K562 (cell line): ENCODE measurements at regions not wholly inside any gene's neighbourhood (a gene's known extent, or its start where the extent isn't known, plus 50 kb on each side); places are given as distances from the start of the nearest gene placed in this dataset.

ENCODE experiments used
- ATAC-seq: fragments of 200-7000 bp; cut with Tn5 transposase; 3 replicates; pipeline ENCODE4 v1.9.1; 2020; ENCODE audit warnings: moderate library complexity
- BruUV-seq: library from RNA; stranded (reverse); fragments of 400-500 nt; replicated peaks from 2 replicates; lab custom pipeline; 2021; lab: Mats Ljungman, UMichigan
- CTCF ChIA-PET: fragments of 300-600 bp; formaldehyde crosslinking; extraction: SDS; loops from one replicate; lab custom pipeline; 2021; ENCODE audit warnings: low intra/inter-chr PET ratio; lab: Yijun Ruan, JAX
- POLR2A ChIA-PET: fragments of 300-600, 350-650 bp; sonication (Branson Sonifier 250); formaldehyde crosslinking; extraction: SDS; loops from one replicate; lab custom pipeline; 2021; ENCODE audit warnings: antibody characterized with exemption, inconsistent platforms; lab: Yijun Ruan, JAX
- DNase-seq, 4 experiments: peaks; one replicate each; pipeline versions ENCODE4 v3.0.0 to v3.0.0-alpha.2; 2011 to 2018; ENCODE audit warnings: low spot score in 3 of 4, mixed read lengths in 3 of 4; ENCODE audit errors: extremely low read depth in 1 of 4
- FAIRE-seq: peaks from 2 replicates; lab custom pipeline; 2011; peaks lifted over from hg19 to GRCh38; lab: Jason Lieb, UNC
- H2AFZ ChIP-seq: 2 replicates; pipeline ENCODE4 v1.6.0; 2011; ENCODE audit warnings: low read depth, low read length, control low read depth, inconsistent platforms
- H3K27ac ChIP-seq: fragments of 200-600 bp; 3 replicates; pipeline ENCODE4 v1.8.0; 2011; ENCODE audit warnings: low read depth, mild to moderate bottlenecking, control low read depth, inconsistent platforms, low read length, moderate library complexity, mixed read lengths; ENCODE audit errors: extremely low read depth
- H3K27me3 ChIP-seq, 2 experiments: fragments of 300-600 bp in 1 of 2; 2 replicates in 1 of 2; 3 replicates in 1 of 2; pipeline versions ENCODE4 v1.6.0 to v1.8.0; 2011; ENCODE audit warnings: inconsistent platforms in 2 of 2, low read length in 2 of 2, mild to moderate bottlenecking in 1 of 2, mixed read lengths in 1 of 2, moderate library complexity in 1 of 2; ENCODE audit not compliant: control insufficient read depth in 2 of 2, insufficient read depth in 2 of 2
- H3K36me3 ChIP-seq: fragments of 300-600 bp; 3 replicates; pipeline ENCODE4 v1.8.0; 2011; ENCODE audit warnings: mild to moderate bottlenecking, low read length, inconsistent platforms; ENCODE audit not compliant: control insufficient read depth, insufficient read depth
- H3K4me1 ChIP-seq, 2 experiments: fragments of 200-600 bp in 1 of 2; replicated peaks in 1 of 2; 2 replicates in 1 of 2; 3 replicates in 1 of 2; pipeline versions ENCODE4 v1.5.1 to v1.8.0; 2011; ENCODE audit warnings: inconsistent platforms in 2 of 2, low read length in 2 of 2, mild to moderate bottlenecking in 1 of 2, mixed read lengths in 1 of 2, moderate library complexity in 1 of 2; ENCODE audit not compliant: control insufficient read depth in 2 of 2, insufficient read depth in 2 of 2
- H3K4me2 ChIP-seq: 2 replicates; pipeline ENCODE4 v1.6.1; 2011; ENCODE audit warnings: low read length, control low read depth, inconsistent platforms, mixed read lengths; ENCODE audit not compliant: insufficient read depth
- H3K4me3 ChIP-seq: fragments of 200-600 bp; sonication (generic), shearing (Covaris generic); 2 replicates; pipeline ENCODE4 v1.5.1; 2016; ENCODE audit warnings: control low read depth, inconsistent platforms
- H3K79me2 ChIP-seq: fragments of 200-600 bp; 3 replicates; pipeline ENCODE4 v1.8.0; 2011; ENCODE audit warnings: low read length, inconsistent platforms; ENCODE audit not compliant: control insufficient read depth, insufficient read depth
- H3K9ac ChIP-seq, 2 experiments: 2 replicates each; pipeline versions ENCODE4 v1.6.0 to v1.6.1; 2011; ENCODE audit warnings: low read depth in 2 of 2, low read length in 2 of 2, control low read depth in 1 of 2, inconsistent platforms in 1 of 2, mild to moderate bottlenecking in 1 of 2, mixed read lengths in 1 of 2; ENCODE audit not compliant: insufficient read depth in 1 of 2
- H3K9me1 ChIP-seq: one replicate; pipeline ENCODE4 v1.6.0; 2011; ENCODE audit warnings: inconsistent platforms, mild to moderate bottlenecking, low read length, moderate library complexity; ENCODE audit not compliant: control insufficient read depth, insufficient read depth
- H3K9me3 ChIP-seq: replicated peaks from 2 replicates; pipeline ENCODE4 v1.5.1; 2011; ENCODE audit warnings: low read depth, low read length, inconsistent platforms; ENCODE audit not compliant: control insufficient read depth, insufficient read depth
- H4K20me1 ChIP-seq: replicated peaks from 2 replicates; pipeline ENCODE4 v1.6.1; 2011; ENCODE audit warnings: low read length, inconsistent platforms, mixed read lengths; ENCODE audit not compliant: control insufficient read depth, insufficient read depth
- CHAMP1 ChIP-seq: fragments of 450-650 bp; IDR thresholded peaks from 2 replicates; pipeline ENCODE4 v1.6.1; 2016; ENCODE audit warnings: mild to moderate bottlenecking
- CHD1 ChIP-seq: fragments of 200-600 bp; sonication (generic); IDR thresholded peaks from one replicate; pipeline ENCODE4 v1.6.1; 2012; ENCODE audit warnings: mild to moderate bottlenecking, moderate library complexity, low read length, inconsistent platforms
- CREB3 ChIP-seq: fragments of 450-650 bp; conservative IDR thresholded peaks from 2 replicates; pipeline ENCODE4 v1.6.1; 2016; ENCODE audit warnings: missing genetic modification characterization, low read depth, mild to moderate bottlenecking, missing compliant biosample characterization, moderate library complexity
- CTCF ChIP-seq, 3 experiments: IDR thresholded peaks in 2 of 3; conservative IDR thresholded peaks in 1 of 3; 2 replicates each; pipeline ENCODE4 v1.5.1; 2011 to 2012; ENCODE audit warnings: low read length in 3 of 3, mild to moderate bottlenecking in 3 of 3, control low read depth in 2 of 3, improper control_type of control experiment in 1 of 3, inconsistent platforms in 1 of 3, low read depth in 1 of 3, mixed read lengths in 1 of 3, moderate library complexity in 1 of 3; ENCODE audit not compliant: insufficient read depth in 2 of 3
- EZH2 ChIP-seq: IDR thresholded peaks from 2 replicates; pipeline ENCODE4 v1.6.1; 2012; ENCODE audit warnings: low read depth, mild to moderate bottlenecking, inconsistent platforms, low read length, borderline replicate concordance
- GABPA ChIP-seq: fragments of 200-800 bp; sonication (Bioruptor generic); conservative IDR thresholded peaks from 2 replicates; pipeline ENCODE4 v1.6.1; 2016; ENCODE audit warnings: low read depth, missing genetic modification characterization, missing compliant biosample characterization
- GABPB2 ChIP-seq: fragments of 250-450 bp; sonication (Bioruptor Pico); conservative IDR thresholded peaks from 2 replicates; pipeline ENCODE4 v1.5.1; 2021; ENCODE audit warnings: mild to moderate bottlenecking
- HINFP ChIP-seq: fragments of 450-650 bp; conservative IDR thresholded peaks from 2 replicates; pipeline ENCODE4 v1.6.1; 2016; ENCODE audit warnings: missing genetic modification characterization, low read depth, mild to moderate bottlenecking, control low read depth, missing compliant biosample characterization
- HNRNPUL1 ChIP-seq: fragments of 200-400 bp; formaldehyde crosslinking; IDR thresholded peaks from 2 replicates; pipeline ENCODE4 v1.6.1; 2017; ENCODE audit warnings: low read length
- NR3C1 ChIP-seq: sonication (generic); formaldehyde crosslinking; IDR thresholded peaks from 2 replicates; pipeline ENCODE4 v1.8.1; 2022; ENCODE audit warnings: missing genetic modification reagents
- PHTF2 ChIP-seq: fragments of 250-450 bp; sonication (Bioruptor Pico); IDR thresholded peaks from 2 replicates; pipeline ENCODE4 v1.5.0; 2021; ENCODE audit warnings: mild to moderate bottlenecking
- PPARD ChIP-seq: fragments of 250-450 bp; sonication (Bioruptor Pico); IDR thresholded peaks from 2 replicates; pipeline ENCODE4 v1.8.0; 2022; ENCODE audit warnings: inconsistent platforms, mild to moderate bottlenecking, moderate library complexity
- ZNF644 ChIP-seq: fragments of 200-800 bp; sonication (Bioruptor generic); IDR thresholded peaks from 2 replicates; pipeline ENCODE4 v1.6.1; 2016; ENCODE audit warnings: low read depth, missing genetic modification characterization, missing compliant biosample characterization
- ZNF764 ChIP-seq: fragments of 250-450 bp; sonication (Bioruptor Pico); IDR thresholded peaks from 2 replicates; pipeline ENCODE4 v1.4.0; 2020; ENCODE audit warnings: low read depth, mild to moderate bottlenecking, moderate library complexity
- WGBS: fragments of 100-300 bp; shearing (Covaris generic); methylation state at CpG from one replicate; pipeline ENCODE4 v1.1.6; 2016; ENCODE audit warnings: low coverage, mixed read lengths; ENCODE audit not compliant: insufficient coverage; ENCODE audit errors: missing lambda C conversion rate; 5-methylcytosine and 5-hydroxymethylcytosine counted together
- in situ Hi-C: fragments of 300-500 bp; cut with MboI; formaldehyde crosslinking; loops from 4 replicates; pipeline ENCODE4 v1.15.0; 2018; ENCODE audit warnings: inconsistent platforms, mixed read lengths
- intact Hi-C: fragments of 100-400 bp; cut with micrococcal nuclease; formaldehyde crosslinking; loops from 2 replicates; pipeline ENCODE4 v1.14.2; 2022

- TF ChIP-seq CTCF (IDR thresholded peaks at IDR 0.05 in 2 of 3, conservative IDR thresholded peaks at IDR 0.05 in 1 of 3; ENCODE audit: insufficient read depth in 2 of 3, low read depth in 1 of 3, low read length in 3 of 3): peak; percentile 24 to 60 (median 57); a peak in 5 of 6 replicates
These were observed 487.2 kb upstream of the GCFC2 start (continued) for GRCh38 chr2:76197842-76198448.

GRCh38 chr2:76197428-76197827 is 486.7 kb upstream of the GCFC2 start:
- Histone ChIP-seq H3K9me1 (no peaks in the 10 kb centered on the region), H3K4me2 (no peak overlapping the region), H3K9ac (no peak overlapping the region), H3K36me3 (no peaks in the 10 kb centered on the region), H3K4me1 (no peaks in the 10 kb centered on the region; a peak in 2 of 5 replicates), H3K27me3 (no peaks in the 10 kb centered on the region), H3K9me3 (no peaks in the 10 kb centered on the region), H3K4me3 (no peak overlapping the region), H2AFZ (no peak overlapping the region), H4K20me1 (no peaks in the 10 kb centered on the region), H3K79me2 (no peaks in the 10 kb centered on the region), H3K27ac (no peak overlapping the region)
- POLR2A ChIA-PET: interaction anchor here (0.6 kb wide), 1 partner anchor 9 kb away, joined by 3 read pairs; no protein-coding TSS in a partner anchor
- in situ Hi-C loops (no loop called here), intact Hi-C loops (no loop called here)
- no TSS peak for BruUV-seq
- CTCF ChIA-PET: no interaction called here
- 28% methylated on average over 9 of the region's 9 CpGs for WGBS
- ATAC-seq: no peak
- DNase-seq: no peak
- no peak for FAIRE-seq
- no peak for TF ChIP-seq GABPA
- no peak for TF ChIP-seq HNRNPUL1
- TF ChIP-seq PHTF2 (CRISPR knock-in tag): no peak
- no peak for TF ChIP-seq CHAMP1
- no peak for TF ChIP-seq HINFP (tag)
- TF ChIP-seq CHD1: no peak
- no peak for TF ChIP-seq PPARD (CRISPR knock-in tag)
- TF ChIP-seq GABPB2 (CRISPR knock-in tag): no peak
- no peak for TF ChIP-seq ZNF644 (tag)
- no peak for TF ChIP-seq CREB3 (tag)
- TF ChIP-seq NR3C1 (CRISPR knock-in tag): no peak
- no peak for TF ChIP-seq ZNF764 (CRISPR knock-in tag)
- TF ChIP-seq EZH2: no peak
